ENCODE measurements at regions not wholly inside any gene's neighbourhood (a gene's known extent, or its start where the extent isn't known, plus 50 kb on each side); places are given as distances from the start of the nearest gene placed in this dataset.

DNA sequence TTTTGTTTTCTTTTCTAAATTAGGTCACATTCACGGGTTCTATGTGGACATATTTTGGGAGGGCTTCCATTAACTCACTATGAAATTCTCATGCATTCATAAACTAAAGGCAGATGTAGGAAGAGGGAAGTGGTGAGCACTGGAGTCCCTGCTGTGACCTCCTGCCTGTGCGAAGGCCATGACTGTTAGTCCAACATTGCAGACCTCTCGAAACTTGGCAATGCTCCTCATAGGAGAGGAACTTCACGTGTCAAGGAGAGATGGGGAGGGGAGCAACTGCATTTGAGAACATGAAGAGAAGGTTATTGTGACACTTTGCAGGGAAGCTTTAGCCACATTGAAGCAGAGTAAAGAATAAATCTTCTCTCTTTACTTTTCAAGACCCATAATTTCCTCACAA is 126.4 kb upstream of the HNMT start:
- no peak overlapping the region for H3K4me3 Mint-ChIP-seq
- no peaks in the 10 kb centered on the region for H3K36me3 Mint-ChIP-seq
- peaks cover 1% of the 10 kb centered on the region for H3K27me3 Mint-ChIP-seq
- H3K9me3 Mint-ChIP-seq: no peaks in the 10 kb centered on the region
- no peak overlapping the region for H3K27ac Mint-ChIP-seq
- peaks cover 0 to 2% (median 0%) of the 10 kb centered on the region in 3 donors for H3K4me1 Mint-ChIP-seq

DNA sequence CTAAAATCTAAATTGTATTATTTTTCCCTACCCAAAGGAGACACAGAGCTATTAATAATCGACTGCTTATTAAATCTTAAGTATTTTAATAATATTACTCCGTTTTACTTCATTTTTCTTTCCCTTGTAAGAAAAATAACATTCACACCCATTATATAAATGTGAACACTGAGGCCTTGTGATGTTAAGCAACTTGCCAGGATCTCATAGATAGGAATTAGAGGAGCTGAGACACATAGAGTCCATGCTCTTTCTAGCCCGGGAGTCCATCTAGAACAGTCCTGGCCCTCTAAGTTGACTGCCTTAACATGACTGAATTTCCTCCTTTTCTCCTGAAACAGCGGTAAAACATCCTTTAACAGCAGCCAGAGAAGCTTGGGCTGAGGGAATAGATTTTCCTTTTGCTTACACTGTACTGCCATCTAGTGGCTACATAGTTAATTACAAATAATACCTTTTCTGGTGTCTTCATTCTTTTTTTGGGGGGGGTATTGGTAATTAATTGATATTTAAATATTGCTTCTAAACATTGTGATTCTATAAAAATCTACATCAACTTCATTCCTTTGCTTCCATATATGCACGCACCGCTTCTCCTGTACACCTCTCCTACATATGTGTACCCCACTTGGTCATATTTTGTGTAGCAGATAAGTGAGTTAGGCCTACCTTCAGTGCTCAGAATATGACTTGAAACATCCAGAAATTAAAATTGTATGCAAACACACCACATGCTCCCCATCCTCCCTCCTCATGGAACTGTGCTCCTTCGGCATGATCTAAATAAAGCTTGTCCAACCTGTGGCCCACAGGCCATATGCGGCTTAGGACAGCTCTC is 125.8 kb upstream of the HNMT start:
- Mint-ChIP-seq H3K9me3 (no peaks in the 10 kb centered on the region), H3K36me3 (no peaks in the 10 kb centered on the region), H3K4me3 (no peak overlapping the region), H3K27me3 (peaks cover 1% of the 10 kb centered on the region), H3K4me1 (peaks cover 0 to 2% (median 0%) of the 10 kb centered on the region in 3 donors), H3K27ac (no peak overlapping the region)

DNA sequence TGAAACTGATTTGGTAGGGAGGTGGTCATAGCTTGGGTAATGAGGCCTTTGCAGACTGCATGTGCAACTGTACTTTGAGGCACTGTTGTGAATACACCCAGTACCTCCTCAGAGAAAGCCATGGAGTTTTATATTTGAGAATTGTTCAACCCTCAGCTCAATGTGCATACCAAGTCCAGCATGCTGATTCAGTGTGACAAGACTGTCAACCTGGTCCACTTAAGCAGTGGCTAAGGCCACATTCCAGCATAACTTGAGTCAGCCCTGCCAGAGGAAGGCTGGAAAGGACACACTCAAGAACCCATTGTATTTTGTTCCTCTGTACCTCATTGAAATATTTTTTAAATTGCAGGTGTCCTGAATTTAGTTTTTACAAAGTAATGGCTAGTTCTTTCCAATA is 121.8 kb upstream of the HNMT start:
- no peak overlapping the region for H3K4me3 Mint-ChIP-seq
- H3K27ac Mint-ChIP-seq: no peak overlapping the region
- H3K36me3 Mint-ChIP-seq: no peaks in the 10 kb centered on the region
- no peaks in the 10 kb centered on the region for H3K9me3 Mint-ChIP-seq
- H3K27me3 Mint-ChIP-seq: no peaks in the 10 kb centered on the region
- H3K4me1 Mint-ChIP-seq: no peaks in the 10 kb centered on the region

DNA sequence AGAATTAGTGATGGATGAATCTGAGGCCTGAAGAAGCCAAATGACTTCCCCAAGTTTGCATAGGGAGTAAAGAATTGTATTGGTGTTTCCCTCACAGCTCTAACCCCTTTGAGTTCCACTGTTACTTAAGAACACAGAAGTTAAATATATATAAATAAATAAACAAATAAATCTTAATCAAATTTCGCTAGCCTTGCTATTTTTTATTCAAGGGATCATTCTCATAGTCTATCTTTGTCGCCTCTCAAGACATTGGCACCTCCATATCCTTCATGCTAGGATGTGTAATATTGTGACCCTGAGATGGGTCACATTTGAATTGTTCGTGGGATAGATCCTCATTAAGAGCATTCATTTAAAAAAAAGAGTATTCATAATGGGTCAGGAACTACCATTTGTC is 121.3 kb upstream of the HNMT start:
- no peak overlapping the region for H3K4me3 Mint-ChIP-seq
- no peaks in the 10 kb centered on the region for H3K27me3 Mint-ChIP-seq
- no peaks in the 10 kb centered on the region for H3K9me3 Mint-ChIP-seq
- H3K4me1 Mint-ChIP-seq: no peaks in the 10 kb centered on the region
- no peak overlapping the region for H3K27ac Mint-ChIP-seq
- no peaks in the 10 kb centered on the region for H3K36me3 Mint-ChIP-seq

DNA sequence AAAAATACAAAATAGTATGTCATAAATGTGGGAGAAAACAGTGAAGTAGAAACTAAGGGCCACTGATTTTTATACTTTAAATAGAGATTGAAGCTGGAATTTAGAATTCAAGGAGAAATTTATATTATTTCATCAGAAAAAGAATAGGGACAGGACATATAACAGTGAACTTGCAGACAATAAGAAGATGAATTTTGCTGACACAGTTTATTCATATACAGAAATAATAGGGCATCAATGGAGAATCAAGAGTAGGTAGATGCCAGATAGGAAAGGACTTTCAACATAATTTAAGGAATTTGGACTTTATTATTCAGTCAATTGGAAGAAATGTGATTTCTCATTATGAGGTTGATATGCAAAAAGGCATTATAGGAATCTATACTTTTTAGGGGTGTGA is 118.9 kb upstream of the HNMT start:
- no peaks in the 10 kb centered on the region for H3K9me3 Mint-ChIP-seq
- peak overlapping the region in 1 of 3 donors; percentile 49 for H3K27ac Mint-ChIP-seq
- no peaks in the 10 kb centered on the region for H3K27me3 Mint-ChIP-seq
- H3K4me1 Mint-ChIP-seq: no peaks in the 10 kb centered on the region
- H3K36me3 Mint-ChIP-seq: no peaks in the 10 kb centered on the region
- no peak overlapping the region for H3K4me3 Mint-ChIP-seq

DNA sequence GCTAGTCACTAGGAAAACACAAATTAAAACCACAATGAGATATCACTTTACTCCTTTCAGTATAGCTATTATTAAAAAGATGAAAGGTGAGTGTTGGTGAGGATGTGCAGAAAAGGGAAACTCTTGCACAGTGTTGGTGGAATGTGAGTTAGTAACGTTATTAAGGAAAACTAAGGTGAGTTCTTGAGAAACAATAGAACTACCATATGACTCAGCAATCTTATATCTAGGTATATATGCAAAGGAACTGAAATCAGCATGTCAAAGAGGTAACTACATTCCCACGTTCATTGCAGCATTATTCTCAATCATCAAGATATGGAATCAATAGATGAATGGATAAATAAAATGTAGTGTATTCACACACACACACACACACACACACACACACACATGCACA is 117.3 kb upstream of the HNMT start:
- no peaks in the 10 kb centered on the region for H3K27me3 Mint-ChIP-seq
- H3K9me3 Mint-ChIP-seq: peaks cover 0 to 2% (median under 1%) of the 10 kb centered on the region in 3 donors
- no peak overlapping the region for H3K4me3 Mint-ChIP-seq
- H3K27ac Mint-ChIP-seq: no peak overlapping the region
- no peaks in the 10 kb centered on the region for H3K36me3 Mint-ChIP-seq
- H3K4me1 Mint-ChIP-seq: no peaks in the 10 kb centered on the region

DNA sequence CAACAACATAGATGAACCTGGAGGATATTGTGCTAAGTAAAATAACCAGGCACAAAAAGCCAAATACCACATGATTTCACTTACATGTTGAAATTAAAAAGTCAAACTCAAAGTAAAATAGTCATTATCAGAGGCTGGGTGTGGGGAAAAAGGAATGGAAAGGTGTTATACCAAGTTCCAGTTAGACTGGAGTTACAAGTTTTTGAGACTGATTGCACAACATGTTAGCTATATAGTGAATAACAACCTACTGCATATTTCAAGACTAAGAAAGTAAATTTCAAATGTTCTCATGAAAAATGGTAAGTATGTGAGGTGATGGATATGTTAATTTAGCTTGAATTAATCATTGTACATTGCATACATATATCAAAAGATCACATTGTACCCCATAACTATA is 116.8 kb upstream of the HNMT start:
- Mint-ChIP-seq H3K27me3 (no peaks in the 10 kb centered on the region), H3K27ac (no peak overlapping the region), H3K4me1 (no peaks in the 10 kb centered on the region), H3K4me3 (no peak overlapping the region), H3K36me3 (no peaks in the 10 kb centered on the region), H3K9me3 (peaks cover 3 to 5% (median 4%) of the 10 kb centered on the region in 3 donors)

DNA sequence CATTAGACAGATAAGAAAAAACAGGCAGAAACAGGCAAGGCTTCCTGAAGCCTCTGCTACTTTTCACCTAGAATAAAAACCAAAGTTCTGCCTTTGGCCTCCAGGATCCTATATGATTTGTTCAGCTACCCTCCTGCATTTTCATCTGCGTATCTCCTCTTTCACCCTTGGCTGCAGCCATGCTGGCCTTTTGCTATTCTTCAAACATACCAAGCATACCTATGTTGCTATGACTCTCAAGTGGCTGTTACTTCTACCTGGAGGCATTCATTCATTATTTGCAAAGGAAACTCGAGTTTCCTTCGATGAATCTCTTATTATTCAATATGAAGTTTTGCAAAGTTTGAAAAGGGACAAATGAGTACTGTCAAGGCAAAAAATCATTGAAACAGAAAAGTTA is 106.4 kb upstream of the HNMT start:
- Mint-ChIP-seq H3K4me3 (no peak overlapping the region), H3K27me3 (peaks cover 3% of the 10 kb centered on the region), H3K9me3 (no peaks in the 10 kb centered on the region), H3K27ac (no peak overlapping the region), H3K36me3 (no peaks in the 10 kb centered on the region), H3K4me1 (no peaks in the 10 kb centered on the region)

DNA sequence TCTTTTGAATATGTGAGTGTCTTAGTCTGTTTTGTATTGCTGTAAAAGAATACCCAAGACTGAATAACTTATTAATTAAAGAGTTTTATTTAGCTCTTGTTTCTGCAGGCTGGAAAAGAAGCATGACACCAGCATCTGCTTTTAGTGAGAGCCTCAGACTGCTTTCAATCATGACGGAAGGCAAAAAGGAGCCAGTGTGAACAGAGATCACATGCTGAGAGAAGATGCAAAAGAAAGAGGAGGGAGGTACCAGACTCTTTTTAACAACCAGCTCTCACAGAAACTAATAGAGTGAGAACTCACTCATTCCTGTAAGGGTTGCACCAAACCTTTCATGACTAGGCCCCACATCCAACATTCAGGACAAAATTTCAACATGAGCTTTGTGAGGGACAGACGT is 101.6 kb upstream of the HNMT start:
- H3K4me1 Mint-ChIP-seq: no peaks in the 10 kb centered on the region
- H3K27me3 Mint-ChIP-seq: peaks cover 3% of the 10 kb centered on the region
- no peak overlapping the region for H3K27ac Mint-ChIP-seq
- no peaks in the 10 kb centered on the region for H3K9me3 Mint-ChIP-seq
- peaks cover 3% of the 10 kb centered on the region for H3K36me3 Mint-ChIP-seq
- H3K4me3 Mint-ChIP-seq: no peak overlapping the region

DNA sequence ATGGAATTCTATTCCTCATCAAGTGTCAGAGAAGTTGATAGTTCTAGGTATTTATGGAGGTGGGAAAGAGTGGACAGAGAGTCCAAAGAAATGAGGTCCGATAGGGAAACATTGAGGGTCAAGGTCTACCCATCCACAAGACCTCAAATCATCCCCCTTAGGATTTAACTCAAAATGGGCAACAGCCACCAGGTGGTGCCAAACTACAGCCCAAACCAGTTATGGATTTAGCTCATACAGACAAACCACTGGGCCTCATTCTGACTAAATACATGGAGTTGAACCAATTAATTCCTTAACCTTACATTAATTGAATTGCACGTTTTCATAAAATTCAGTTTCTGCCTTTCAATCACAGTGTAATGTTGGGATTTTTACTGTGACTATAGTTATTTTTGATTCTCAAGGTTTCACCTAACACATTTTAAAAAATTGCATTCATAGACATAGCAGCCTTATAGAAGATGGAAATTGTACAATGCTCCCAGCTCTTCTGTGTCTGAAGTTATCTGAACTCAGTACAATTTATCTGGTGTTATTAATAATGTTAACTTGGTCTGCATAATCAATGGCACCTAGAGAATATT is 98.2 kb upstream of the HNMT start:
- H3K27ac Mint-ChIP-seq: no peak overlapping the region
- peaks cover 2% of the 10 kb centered on the region for H3K27me3 Mint-ChIP-seq
- peaks cover 3% of the 10 kb centered on the region for H3K36me3 Mint-ChIP-seq
- H3K9me3 Mint-ChIP-seq: no peaks in the 10 kb centered on the region
- H3K4me3 Mint-ChIP-seq: no peak overlapping the region
- H3K4me1 Mint-ChIP-seq: no peaks in the 10 kb centered on the region

DNA sequence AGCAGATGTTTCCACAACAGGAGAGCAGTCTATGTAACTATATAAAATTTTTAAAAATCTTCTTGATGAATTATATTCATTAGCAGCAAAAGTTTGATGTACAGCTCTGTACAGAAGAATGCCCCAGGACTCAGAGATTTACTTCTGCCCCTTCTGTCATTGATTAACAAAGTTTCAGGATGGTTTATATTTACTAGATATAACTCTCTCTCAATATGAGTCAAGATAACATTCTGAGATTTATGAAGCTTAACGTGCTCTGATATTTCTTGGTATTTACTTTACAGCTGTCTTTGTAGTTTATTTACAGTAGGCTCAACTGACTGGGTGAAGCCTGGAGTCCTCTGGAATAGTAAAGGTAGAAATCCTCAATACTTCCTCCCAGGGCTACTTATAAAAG is 93.6 kb upstream of the HNMT start:
- no peaks in the 10 kb centered on the region for H3K36me3 Mint-ChIP-seq
- no peaks in the 10 kb centered on the region for H3K4me1 Mint-ChIP-seq
- peaks cover 2% of the 10 kb centered on the region for H3K27me3 Mint-ChIP-seq
- H3K4me3 Mint-ChIP-seq: no peak overlapping the region
- H3K9me3 Mint-ChIP-seq: no peaks in the 10 kb centered on the region
- H3K27ac Mint-ChIP-seq: no peak overlapping the region

DNA sequence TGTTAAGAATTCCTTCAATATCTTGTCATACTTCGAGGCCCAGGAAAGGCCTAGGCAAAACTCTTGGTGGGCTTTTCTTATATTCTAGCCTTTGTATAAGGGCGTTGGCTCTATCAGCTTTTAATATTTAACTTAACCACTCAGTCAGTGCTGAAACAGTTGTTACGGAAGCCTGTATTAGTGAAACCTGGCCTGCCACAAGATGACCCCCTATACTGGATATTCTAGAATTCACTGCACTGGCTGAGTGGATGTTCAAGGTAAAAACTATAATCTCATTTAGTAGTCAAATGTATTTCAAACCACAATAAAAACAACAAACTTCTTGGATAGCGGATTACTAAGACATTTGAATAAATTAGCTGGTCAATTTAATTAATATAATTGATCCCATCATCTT is 91.7 kb upstream of the HNMT start:
- no peaks in the 10 kb centered on the region for H3K4me1 Mint-ChIP-seq
- H3K36me3 Mint-ChIP-seq: no peaks in the 10 kb centered on the region
- H3K9me3 Mint-ChIP-seq: no peaks in the 10 kb centered on the region
- no peak overlapping the region for H3K4me3 Mint-ChIP-seq
- peaks cover 2% of the 10 kb centered on the region for H3K27me3 Mint-ChIP-seq
- H3K27ac Mint-ChIP-seq: no peak overlapping the region

DNA sequence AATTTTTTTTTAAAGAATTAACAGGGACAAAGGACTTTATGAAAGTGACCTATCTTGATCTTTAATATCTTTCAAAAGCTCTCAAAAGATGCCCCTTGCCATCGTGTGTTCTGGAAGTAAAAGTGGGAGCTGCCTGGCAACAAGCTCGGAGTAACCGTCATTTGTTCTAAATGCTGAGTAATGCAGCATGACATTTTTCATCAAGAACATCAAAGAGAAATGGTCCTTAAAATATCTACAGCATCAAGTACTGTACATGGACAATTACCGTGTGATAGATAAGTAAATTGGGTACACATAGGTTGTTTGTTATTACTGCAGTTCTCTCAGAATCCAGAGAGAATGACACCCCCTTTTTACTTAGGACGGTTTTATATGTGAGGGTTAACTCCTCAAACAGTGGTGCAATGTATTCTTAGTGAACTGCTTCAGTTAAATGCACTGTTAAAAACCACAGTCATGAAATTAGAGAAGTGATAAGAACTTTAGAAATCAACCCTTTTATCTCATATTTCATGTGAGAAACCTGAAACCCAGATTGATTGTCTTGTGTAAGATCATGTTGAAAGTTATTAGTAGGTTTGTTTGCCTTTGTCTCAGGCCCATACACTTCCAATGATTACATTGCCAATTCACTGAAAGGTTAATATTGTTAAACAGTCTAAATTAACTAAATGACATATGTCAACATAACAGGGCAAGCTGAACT is 90.6 kb upstream of the HNMT start:
- H3K4me3 Mint-ChIP-seq: no peak overlapping the region
- no peaks in the 10 kb centered on the region for H3K4me1 Mint-ChIP-seq

DNA sequence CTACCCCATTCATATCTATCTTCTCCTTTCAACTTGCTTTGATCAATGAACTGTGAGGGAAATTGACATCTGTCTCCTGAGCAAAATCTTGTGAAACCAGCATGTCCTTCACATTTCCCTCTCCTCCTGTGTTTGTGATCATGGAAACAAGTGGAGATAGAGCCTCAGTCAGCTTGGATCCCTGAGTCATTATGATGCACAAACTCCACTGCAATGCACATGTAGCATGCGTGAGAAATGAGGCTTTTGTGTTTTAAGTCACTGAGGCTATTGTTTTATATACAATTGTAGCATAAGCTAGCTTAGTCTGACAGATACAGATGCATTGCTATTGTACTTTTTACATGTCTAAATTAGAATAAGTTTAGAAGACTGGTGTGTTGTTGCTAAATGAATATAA is 85.2 kb upstream of the HNMT start:
- Mint-ChIP-seq H3K27ac (no peak overlapping the region), H3K4me3 (no peak overlapping the region), H3K9me3 (peaks cover 0 to 5% (median 0%) of the 10 kb centered on the region in 3 donors), H3K27me3 (no peaks in the 10 kb centered on the region), H3K36me3 (no peaks in the 10 kb centered on the region), H3K4me1 (no peaks in the 10 kb centered on the region)

More for the DNA sequence above, 90.6 kb upstream of the HNMT start:
- no peaks in the 10 kb centered on the region for H3K9me3 Mint-ChIP-seq
- no peak overlapping the region for H3K27ac Mint-ChIP-seq
- no peaks in the 10 kb centered on the region for H3K36me3 Mint-ChIP-seq
- H3K27me3 Mint-ChIP-seq: peaks cover 2% of the 10 kb centered on the region

DNA sequence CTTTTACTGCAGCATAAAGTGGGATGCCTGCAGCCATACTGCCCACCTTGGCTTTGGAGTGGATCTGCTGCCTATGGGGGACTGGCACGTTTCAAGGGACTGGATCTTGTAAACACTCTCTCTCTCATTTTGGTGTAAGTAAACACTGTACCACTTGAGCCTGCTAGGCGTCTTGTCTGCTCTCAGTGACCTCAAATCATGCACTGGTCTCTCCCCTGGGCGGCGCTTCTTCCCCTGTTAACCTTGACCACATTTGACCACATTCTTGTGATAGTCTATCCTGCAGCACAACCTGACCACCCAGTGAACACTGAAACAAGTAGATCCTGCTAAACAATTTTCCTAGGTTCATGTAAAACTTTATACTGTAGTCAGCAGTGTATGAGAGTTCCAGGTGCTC is 82.6 kb upstream of the HNMT start:
- Mint-ChIP-seq H3K27ac (no peak overlapping the region), H3K9me3 (peaks cover 0 to 5% (median 0%) of the 10 kb centered on the region in 3 donors), H3K4me3 (no peak overlapping the region), H3K27me3 (no peaks in the 10 kb centered on the region), H3K36me3 (no peaks in the 10 kb centered on the region), H3K4me1 (no peaks in the 10 kb centered on the region)

All from IgD-negative memory B cell (primary cell).